ENCODE measurements at regions not wholly inside any gene's neighbourhood (a gene's known extent, or its start where the extent isn't known, plus 50 kb on each side); places are given as distances from the start of the nearest gene placed in this dataset.
"Not testable (repeated sequence)": the region's sequence is repeated elsewhere in the genome, so short reads cannot be mapped to it uniquely, and the experiment has no call there.

DNA sequence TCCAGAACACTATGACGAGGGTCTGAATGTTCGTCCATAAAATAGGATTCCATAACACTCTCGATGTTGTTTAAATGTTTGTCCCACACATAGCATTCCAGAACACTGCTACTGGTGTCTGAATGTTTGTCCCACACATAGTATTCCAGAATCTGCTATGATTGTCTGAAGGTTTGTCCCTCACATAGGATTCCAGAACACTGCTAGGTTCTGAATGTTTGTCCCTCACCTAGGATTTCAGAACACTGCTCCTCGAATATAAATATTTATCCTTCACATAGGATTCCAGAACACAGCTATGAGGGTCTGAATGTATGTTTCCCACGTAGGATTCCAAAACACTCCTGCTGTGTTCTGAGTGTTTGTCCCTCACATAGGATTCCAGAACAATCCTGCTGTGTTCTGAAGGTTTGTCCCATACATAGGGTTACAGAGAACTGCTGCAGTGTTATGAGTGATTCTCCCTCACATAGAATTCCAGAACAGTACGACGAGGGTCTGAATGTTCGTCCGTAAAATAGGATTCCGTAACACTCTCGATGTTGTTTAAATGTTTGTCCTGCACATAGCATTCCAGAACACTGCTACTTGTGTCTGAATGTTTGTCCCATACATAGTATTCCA is 215.3 kb downstream of the FOXD4L6 start:
- peaks cover 15% of the 10 kb centered on the region for H3K36me3 Mint-ChIP-seq (ENCODE audit: low read depth)
- no peak for TF ChIP-seq CTCF (IDR thresholded peaks at IDR 0.05; ENCODE audit: unreplicated experiment in 3 of 3)

DNA sequence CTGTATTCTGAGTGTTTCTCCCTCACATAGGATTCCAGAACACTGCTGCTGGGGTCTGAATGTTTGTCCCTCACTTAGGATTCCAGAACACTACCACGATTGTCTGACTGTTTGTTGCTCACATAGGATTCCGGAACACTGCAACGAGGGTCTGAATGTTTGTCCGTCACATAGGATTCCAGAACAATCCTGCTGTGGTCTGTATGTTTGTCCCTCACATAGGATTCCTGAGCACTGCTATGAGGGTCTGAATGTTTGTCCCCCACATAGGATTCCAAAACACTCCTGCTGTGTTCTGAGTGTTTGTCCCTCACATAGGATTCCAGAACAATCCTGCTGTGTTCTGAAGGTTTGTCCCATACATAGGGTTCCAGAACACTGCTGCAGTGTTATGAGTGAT is 215.8 kb downstream of the FOXD4L6 start:
- peaks cover 21% of the 10 kb centered on the region for H3K36me3 Mint-ChIP-seq (ENCODE audit: low read depth)
- not testable (repeated sequence) for H3K4me1 Mint-ChIP-seq; H3K27ac Mint-ChIP-seq; H3K27me3 Mint-ChIP-seq (ENCODE audit: low read depth); H3K4me3 Mint-ChIP-seq
- peaks cover 82% of the 10 kb centered on the region for H3K9me3 Mint-ChIP-seq

More for the DNA sequence above, 215.3 kb downstream of the FOXD4L6 start:
- Mint-ChIP-seq H3K27me3 (ENCODE audit: low read depth) (no peaks in the 10 kb centered on the region), H3K4me1 (no peaks in the 10 kb centered on the region), H3K27ac (no peak overlapping the region), H3K9me3 (peaks cover 80% of the 10 kb centered on the region), H3K4me3 (no peak overlapping the region)

DNA sequence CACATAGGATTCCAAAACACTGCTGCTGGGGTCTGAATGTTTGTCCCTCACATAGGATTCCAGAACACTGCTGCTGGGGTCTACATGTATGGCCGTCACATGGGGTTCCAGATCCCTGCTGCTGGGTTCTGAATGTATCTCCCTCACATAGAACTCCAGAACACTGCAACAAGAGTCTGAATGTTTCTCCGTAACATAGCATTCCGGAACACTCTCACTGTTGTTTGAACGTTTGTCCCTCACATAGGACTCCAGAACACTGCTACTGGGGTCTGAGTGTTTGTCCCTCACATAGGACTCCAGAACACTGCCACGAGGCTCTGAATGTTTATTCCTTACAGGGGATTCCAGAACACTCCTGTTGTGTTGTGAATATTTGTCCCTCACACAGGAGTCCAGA is 216.8 kb downstream of the FOXD4L6 start:
- H3K36me3 Mint-ChIP-seq (ENCODE audit: low read depth): peaks cover 25% of the 10 kb centered on the region
- peaks cover 86% of the 10 kb centered on the region for H3K9me3 Mint-ChIP-seq
- no peak overlapping the region for H3K4me3 Mint-ChIP-seq
- H3K27ac Mint-ChIP-seq: no peak overlapping the region
- no peaks in the 10 kb centered on the region for H3K4me1 Mint-ChIP-seq
- TF ChIP-seq CTCF (IDR thresholded peaks at IDR 0.05; ENCODE audit: unreplicated experiment in 3 of 3): no peak
- peaks cover 4% of the 10 kb centered on the region for H3K27me3 Mint-ChIP-seq (ENCODE audit: low read depth)

DNA sequence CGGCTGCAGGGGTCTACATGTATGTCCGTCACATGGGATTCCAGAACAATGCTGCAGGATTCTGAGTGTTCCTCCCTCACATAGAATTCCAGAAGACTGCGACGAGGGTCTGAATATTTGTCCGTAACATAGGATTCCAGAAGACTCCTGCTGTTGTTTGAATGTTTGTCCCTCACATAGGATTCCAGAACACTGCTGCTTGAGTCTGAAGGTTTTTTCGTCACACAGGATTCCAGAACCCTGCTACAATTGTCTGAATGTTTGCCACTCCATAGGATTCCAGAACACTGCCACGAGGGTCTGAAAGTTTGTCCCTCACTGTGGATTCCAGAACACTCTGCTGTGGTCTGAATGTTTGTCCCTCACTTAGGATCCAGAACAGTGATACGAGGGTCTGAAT is 217.5 kb downstream of the FOXD4L6 start:
- H3K27ac Mint-ChIP-seq; H3K27me3 Mint-ChIP-seq (ENCODE audit: low read depth); H3K4me1 Mint-ChIP-seq; H3K4me3 Mint-ChIP-seq: not testable (repeated sequence)
- H3K9me3 Mint-ChIP-seq: peaks cover 84% of the 10 kb centered on the region
- peaks cover 25% of the 10 kb centered on the region for H3K36me3 Mint-ChIP-seq (ENCODE audit: low read depth)

- TF ChIP-seq CTCF (IDR thresholded peaks at IDR 0.05; ENCODE audit: unreplicated experiment in 3 of 3): no peak
- H3K27me3 Mint-ChIP-seq (ENCODE audit: low read depth): peaks cover 4% of the 10 kb centered on the region
- no peaks in the 10 kb centered on the region for H3K4me1 Mint-ChIP-seq
Observed at GRCh38 chr9:40909821-40910220, 218.7 kb downstream of the FOXD4L6 start.

GRCh38 chr9:40909111-40909510 is 219.4 kb downstream of the FOXD4L6 start:
- H3K27me3 Mint-ChIP-seq (ENCODE audit: low read depth); H3K27ac Mint-ChIP-seq; H3K4me3 Mint-ChIP-seq; H3K4me1 Mint-ChIP-seq: not testable (repeated sequence)
- H3K36me3 Mint-ChIP-seq (ENCODE audit: low read depth): peaks cover 22% of the 10 kb centered on the region
- peaks cover 80% of the 10 kb centered on the region for H3K9me3 Mint-ChIP-seq

More at GRCh38 chr9:40909821-40910220, 218.7 kb downstream of the FOXD4L6 start:
- no peak overlapping the region for H3K27ac Mint-ChIP-seq
- peaks cover 80% of the 10 kb centered on the region for H3K9me3 Mint-ChIP-seq
- peaks cover 24% of the 10 kb centered on the region for H3K36me3 Mint-ChIP-seq (ENCODE audit: low read depth)
- H3K4me3 Mint-ChIP-seq: no peak overlapping the region

DNA sequence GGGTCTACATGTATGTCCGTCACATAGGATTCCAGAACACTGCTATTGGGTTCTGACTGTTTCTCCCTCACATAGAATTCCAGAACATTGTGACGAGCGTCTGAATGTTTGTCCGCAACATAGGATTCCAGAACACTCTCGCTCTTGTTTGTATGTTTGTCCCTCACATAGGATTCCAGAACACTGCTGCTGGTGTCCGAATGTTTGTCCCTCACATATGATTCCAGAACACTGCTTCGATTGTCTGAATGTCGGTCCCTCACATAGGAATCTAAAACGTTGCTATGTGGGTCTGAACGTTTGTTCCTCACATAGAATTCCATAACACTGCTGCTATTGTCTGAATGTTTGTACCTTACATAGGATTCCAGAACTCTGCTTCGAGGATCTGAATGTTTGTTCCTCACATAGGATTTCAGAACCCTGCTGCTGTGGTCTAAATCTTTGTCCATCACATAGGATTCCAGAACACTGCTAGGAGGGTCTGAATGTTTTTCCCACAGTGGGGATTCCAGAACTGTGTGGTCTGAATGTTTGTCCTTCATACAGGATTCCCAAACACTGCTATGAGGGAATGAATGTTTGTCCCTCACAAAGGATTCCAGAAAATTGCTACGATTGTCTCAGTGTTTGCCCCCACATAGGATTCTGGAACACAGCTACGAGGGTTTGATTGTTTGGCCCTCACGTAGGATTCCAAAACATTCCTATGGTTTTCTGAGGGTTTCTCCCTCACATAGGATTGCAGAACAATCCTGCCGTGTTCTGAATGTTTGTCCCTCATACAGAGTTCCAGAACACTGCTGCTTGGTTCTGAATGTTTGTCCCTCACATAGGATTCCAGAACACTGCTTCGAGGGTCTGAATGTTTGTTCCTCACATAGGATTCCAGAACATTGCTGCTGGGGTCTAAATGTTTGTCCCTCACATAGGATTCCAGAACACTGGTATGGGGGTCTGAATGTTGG is 220.5 kb downstream of the FOXD4L6 start:
- Mint-ChIP-seq H3K27ac (no peak overlapping the region), H3K9me3 (peaks cover 77% of the 10 kb centered on the region), H3K36me3 (ENCODE audit: low read depth) (peaks cover 17% of the 10 kb centered on the region), H3K27me3 (ENCODE audit: low read depth) (peaks cover 4% of the 10 kb centered on the region), H3K4me3 (no peak overlapping the region), H3K4me1 (no peaks in the 10 kb centered on the region)
- no peak for TF ChIP-seq CTCF (IDR thresholded peaks at IDR 0.05; ENCODE audit: unreplicated experiment in 3 of 3)

GRCh38 chr9:40906879-40907278 is 221.6 kb downstream of the FOXD4L6 start:
- not testable (repeated sequence) for H3K4me3 Mint-ChIP-seq; H3K27ac Mint-ChIP-seq; H3K27me3 Mint-ChIP-seq (ENCODE audit: low read depth); H3K4me1 Mint-ChIP-seq
- Mint-ChIP-seq H3K9me3 (peaks cover 74% of the 10 kb centered on the region), H3K36me3 (ENCODE audit: low read depth) (peaks cover 19% of the 10 kb centered on the region)

DNA sequence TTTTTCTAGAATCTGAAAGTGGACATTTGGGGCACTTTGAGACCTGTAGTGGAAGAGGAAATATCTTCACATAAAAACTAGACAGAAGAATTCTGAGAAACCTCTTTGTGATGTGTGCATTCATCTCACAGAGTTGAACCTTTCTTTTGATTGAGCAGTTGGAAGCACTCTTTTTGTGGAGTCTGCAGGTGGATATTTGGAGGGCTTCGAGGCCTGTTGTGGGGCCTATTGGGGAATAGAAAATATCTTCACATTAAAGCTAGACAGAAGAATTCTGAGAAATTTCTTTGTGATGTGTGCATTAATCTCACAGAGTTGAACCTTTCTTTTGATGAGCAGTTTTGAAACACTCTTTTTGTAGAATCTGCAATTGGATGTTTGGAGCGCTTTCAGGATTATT is 236.2 kb downstream of the FOXD4L6 start:
- H3K27ac Mint-ChIP-seq; H3K4me3 Mint-ChIP-seq; H3K27me3 Mint-ChIP-seq (ENCODE audit: low read depth); H3K4me1 Mint-ChIP-seq; H3K36me3 Mint-ChIP-seq (ENCODE audit: low read depth): not testable (repeated sequence)
- peaks cover 77% of the 10 kb centered on the region for H3K9me3 Mint-ChIP-seq

DNA sequence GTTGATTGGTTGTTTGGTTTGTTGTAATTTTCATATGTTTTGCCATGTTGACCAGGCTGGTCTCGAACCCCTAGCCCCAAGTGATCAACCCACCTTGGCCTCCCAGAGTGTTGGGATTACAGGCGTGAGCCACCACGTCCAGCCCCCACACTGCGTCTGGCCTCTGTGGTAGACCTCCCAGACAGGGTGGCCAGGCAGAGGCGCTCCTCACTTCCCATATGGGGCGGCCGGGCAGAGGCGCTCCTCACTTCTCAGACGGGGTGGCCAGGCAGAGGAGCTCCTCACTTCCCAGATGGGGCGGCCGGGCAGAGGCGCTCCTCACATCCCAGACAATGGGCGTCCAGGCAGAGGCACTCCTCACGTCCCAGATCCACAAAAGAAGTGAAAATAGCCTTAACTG is 242.6 kb downstream of the FOXD4L6 start:
- Mint-ChIP-seq H3K9me3 (peaks cover 59% of the 10 kb centered on the region), H3K36me3 (ENCODE audit: low read depth) (peaks cover 16% of the 10 kb centered on the region)
- not testable (repeated sequence) for H3K27ac Mint-ChIP-seq; H3K4me3 Mint-ChIP-seq; H3K27me3 Mint-ChIP-seq (ENCODE audit: low read depth); H3K4me1 Mint-ChIP-seq

Measured in nephron (organoid).